ENCODE measurements at regions not wholly inside any gene's neighbourhood (a gene's known extent, or its start where the extent isn't known, plus 50 kb on each side); places are given as distances from the start of the nearest gene placed in this dataset.

GRCh38 chr13:103203735-103204330, 137.6 kb upstream of the SLC10A2 start:
- no peaks in the 10 kb centered on the region for H3K27me3 Mint-ChIP-seq
- ATAC-seq (no peak), DNase-seq (no peak)
- no peak overlapping the region for H3K27ac Mint-ChIP-seq
- no peaks in the 10 kb centered on the region for H3K36me3 Mint-ChIP-seq (ENCODE audit: low read depth)
- H3K4me3 Mint-ChIP-seq, result no peak overlapping the region
- no peaks in the 10 kb centered on the region for H3K4me1 Mint-ChIP-seq
- H3K9me3 Mint-ChIP-seq, result peaks cover 12% of the 10 kb centered on the region

DNA sequence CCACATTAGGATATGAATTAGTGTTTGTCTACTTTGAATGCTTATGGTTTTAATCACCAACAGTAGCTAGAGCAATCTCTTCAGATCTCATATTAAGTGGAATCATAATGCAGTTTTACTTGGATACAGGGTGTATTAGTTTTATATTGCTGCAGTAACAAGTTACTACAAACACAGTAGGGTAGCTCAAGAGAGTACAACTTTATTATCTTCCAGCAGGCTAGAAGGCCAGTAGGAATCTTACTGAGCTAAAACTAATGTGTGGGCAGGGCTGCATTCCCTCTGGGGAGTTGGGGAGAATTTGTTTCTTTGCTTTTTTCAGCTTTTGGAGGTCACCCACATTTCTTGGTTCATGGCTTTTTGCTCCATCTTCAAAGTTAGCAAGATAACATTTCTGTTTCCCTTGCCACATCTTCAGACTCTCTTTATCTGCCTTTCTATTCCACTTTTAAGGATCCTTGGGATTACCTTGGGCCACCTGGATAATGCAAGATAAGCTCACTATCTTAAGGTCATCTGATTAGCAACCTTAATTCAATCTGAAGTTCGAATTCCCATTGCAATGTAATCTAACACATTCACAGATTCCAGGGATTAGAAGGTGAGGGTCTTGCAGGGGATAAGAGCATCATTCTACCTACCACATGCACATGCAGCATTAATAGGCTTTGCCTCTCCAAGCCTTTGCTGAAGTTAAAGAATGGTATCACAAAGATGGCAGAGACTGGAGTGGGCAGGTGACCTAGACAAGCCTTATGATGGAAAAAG, 134.1 kb upstream of the SLC10A2 start:
- no peak for DNase-seq
- Mint-ChIP-seq H3K4me3 (no peak overlapping the region), H3K4me1 (no peaks in the 10 kb centered on the region), H3K36me3 (ENCODE audit: low read depth) (no peaks in the 10 kb centered on the region), H3K27me3 (no peaks in the 10 kb centered on the region), H3K27ac (no peak overlapping the region), H3K9me3 (peaks cover 13% of the 10 kb centered on the region)
- ATAC-seq, result no peak

- DNase-seq, result no peak
- no peak overlapping the region for H3K4me3 Mint-ChIP-seq
- peaks cover 13% of the 10 kb centered on the region for H3K9me3 Mint-ChIP-seq
- H3K36me3 Mint-ChIP-seq (ENCODE audit: low read depth), result no peaks in the 10 kb centered on the region
- ATAC-seq, result no peak
- no peaks in the 10 kb centered on the region for H3K4me1 Mint-ChIP-seq
- H3K27me3 Mint-ChIP-seq, result no peaks in the 10 kb centered on the region
- H3K27ac Mint-ChIP-seq, result no peak overlapping the region
Observed at GRCh38 chr13:103199380-103200088, 133.3 kb upstream of the SLC10A2 start.

DNA sequence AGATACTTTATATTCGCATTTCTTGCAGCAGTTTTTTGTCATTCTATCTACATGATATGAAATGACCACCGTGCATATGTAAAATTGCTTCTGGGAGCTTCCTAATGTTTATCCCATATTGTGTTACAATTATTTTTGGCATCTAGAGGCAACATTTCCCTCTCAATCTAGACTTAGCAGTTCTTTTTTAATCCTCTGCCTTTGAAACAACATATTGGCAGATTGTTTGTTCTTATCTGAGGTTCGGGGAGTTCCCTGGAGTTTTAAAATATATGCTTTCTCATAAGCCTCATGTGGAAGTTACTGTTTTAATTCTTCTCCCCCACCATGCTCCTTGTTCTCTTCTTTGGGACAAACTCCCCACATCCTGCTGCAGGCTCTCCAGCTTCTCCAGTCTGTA, 130.1 kb upstream of the SLC10A2 start:
- no peak overlapping the region for H3K4me3 Mint-ChIP-seq
- H3K36me3 Mint-ChIP-seq (ENCODE audit: low read depth), result no peaks in the 10 kb centered on the region
- ATAC-seq (no peak), DNase-seq (no peak)
- no peak overlapping the region for H3K27ac Mint-ChIP-seq
- H3K4me1 Mint-ChIP-seq, result no peaks in the 10 kb centered on the region
- H3K9me3 Mint-ChIP-seq, result peaks cover 13% of the 10 kb centered on the region
- no peaks in the 10 kb centered on the region for H3K27me3 Mint-ChIP-seq

GRCh38 chr13:103195762-103196161, 129.5 kb upstream of the SLC10A2 start:
- no peak for DNase-seq
- Mint-ChIP-seq H3K4me3 (no peak overlapping the region), H3K9me3 (peaks cover 13% of the 10 kb centered on the region), H3K4me1 (no peaks in the 10 kb centered on the region), H3K36me3 (ENCODE audit: low read depth) (no peaks in the 10 kb centered on the region), H3K27me3 (no peaks in the 10 kb centered on the region), H3K27ac (no peak overlapping the region)
- ATAC-seq, result no peak

- Mint-ChIP-seq H3K4me1 (no peaks in the 10 kb centered on the region), H3K36me3 (ENCODE audit: low read depth) (no peaks in the 10 kb centered on the region), H3K27me3 (no peaks in the 10 kb centered on the region), H3K4me3 (no peak overlapping the region), H3K27ac (no peak overlapping the region), H3K9me3 (peaks cover 9% of the 10 kb centered on the region)
- ATAC-seq (no peak), DNase-seq (no peak)
Observed at GRCh38 chr13:103194871-103195270, 128.7 kb upstream of the SLC10A2 start.

DNA sequence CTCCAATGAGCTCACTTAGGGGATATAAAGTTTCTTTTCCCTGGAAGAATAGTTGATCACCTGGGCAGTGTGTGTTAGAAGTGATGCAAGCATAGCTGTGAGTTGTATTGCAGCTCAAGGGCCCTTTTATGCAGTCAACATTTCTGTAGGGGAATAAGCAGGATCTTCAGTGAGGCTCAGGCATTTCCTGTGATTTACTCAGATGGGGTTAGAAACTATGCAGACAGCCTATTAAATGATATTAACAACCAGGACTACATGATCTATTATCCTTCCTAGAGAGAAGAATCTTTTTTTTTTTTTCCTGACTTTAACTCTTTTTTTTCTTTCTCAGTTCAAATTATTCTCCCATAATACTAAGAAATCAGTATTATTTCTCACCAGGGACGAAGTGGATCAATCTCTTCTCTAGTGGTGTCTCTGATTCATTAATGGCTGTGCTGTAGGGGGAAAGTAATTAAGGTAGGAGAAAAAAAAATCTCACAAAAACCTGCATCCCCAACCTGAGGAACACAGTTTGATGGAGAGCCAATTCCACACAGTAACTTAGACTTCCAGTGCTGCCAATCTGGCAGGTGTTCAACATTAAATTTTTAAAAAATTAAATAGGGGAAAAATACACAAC, 126.4 kb upstream of the SLC10A2 start:
- DNase-seq (no peak), ATAC-seq (no peak)
- Mint-ChIP-seq H3K4me1 (no peaks in the 10 kb centered on the region), H3K27me3 (no peaks in the 10 kb centered on the region), H3K36me3 (ENCODE audit: low read depth) (no peaks in the 10 kb centered on the region), H3K27ac (no peak overlapping the region), H3K4me3 (no peak overlapping the region), H3K9me3 (no peaks in the 10 kb centered on the region)

GRCh38 chr13:103190841-103191240, 124.6 kb upstream of the SLC10A2 start:
- no peak for ATAC-seq
- no peaks in the 10 kb centered on the region for H3K4me1 Mint-ChIP-seq
- no peak overlapping the region for H3K27ac Mint-ChIP-seq
- no peak overlapping the region for H3K4me3 Mint-ChIP-seq
- no peaks in the 10 kb centered on the region for H3K36me3 Mint-ChIP-seq (ENCODE audit: low read depth)
- no peak for DNase-seq
- H3K9me3 Mint-ChIP-seq, result no peaks in the 10 kb centered on the region
- H3K27me3 Mint-ChIP-seq, result no peaks in the 10 kb centered on the region

- DNase-seq, result no peak
- Mint-ChIP-seq H3K4me3 (no peak overlapping the region), H3K27ac (no peak overlapping the region), H3K36me3 (ENCODE audit: low read depth) (no peaks in the 10 kb centered on the region), H3K27me3 (no peaks in the 10 kb centered on the region), H3K4me1 (no peaks in the 10 kb centered on the region), H3K9me3 (no peaks in the 10 kb centered on the region)
- ATAC-seq, result no peak
Observed at GRCh38 chr13:103188713-103189326, 122.6 kb upstream of the SLC10A2 start.

- no peak overlapping the region for H3K4me3 Mint-ChIP-seq
- ATAC-seq (no peak), DNase-seq (no peak)
- no peaks in the 10 kb centered on the region for H3K9me3 Mint-ChIP-seq
- H3K27me3 Mint-ChIP-seq, result no peaks in the 10 kb centered on the region
- no peaks in the 10 kb centered on the region for H3K4me1 Mint-ChIP-seq
- H3K27ac Mint-ChIP-seq, result no peak overlapping the region
- no peaks in the 10 kb centered on the region for H3K36me3 Mint-ChIP-seq (ENCODE audit: low read depth)
Observed at GRCh38 chr13:103187721-103188156, 121.5 kb upstream of the SLC10A2 start.

DNA sequence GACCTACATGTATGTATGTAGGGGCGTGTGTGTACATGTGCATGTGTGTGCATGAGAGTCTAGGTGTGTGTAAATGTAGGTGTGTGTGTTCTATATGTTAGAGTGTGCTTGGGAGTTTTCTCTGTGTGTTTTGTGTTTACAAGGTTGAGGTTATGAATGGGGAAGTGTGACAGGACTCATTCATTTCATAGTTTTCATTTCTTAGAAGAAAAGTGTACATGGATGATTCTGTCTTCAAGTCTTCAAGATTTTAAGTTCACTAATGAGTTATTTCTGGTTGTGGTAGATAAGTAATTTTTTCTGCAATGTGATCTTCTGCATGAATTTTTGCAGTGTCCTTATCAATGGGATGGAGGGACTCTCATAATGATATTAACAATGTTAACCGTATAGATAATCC, 118.2 kb upstream of the SLC10A2 start:
- Mint-ChIP-seq H3K4me1 (no peaks in the 10 kb centered on the region), H3K27me3 (no peaks in the 10 kb centered on the region), H3K4me3 (no peak overlapping the region), H3K27ac (no peak overlapping the region), H3K36me3 (ENCODE audit: low read depth) (no peaks in the 10 kb centered on the region), H3K9me3 (no peaks in the 10 kb centered on the region)
- ATAC-seq (no peak), DNase-seq (no peak)

DNA sequence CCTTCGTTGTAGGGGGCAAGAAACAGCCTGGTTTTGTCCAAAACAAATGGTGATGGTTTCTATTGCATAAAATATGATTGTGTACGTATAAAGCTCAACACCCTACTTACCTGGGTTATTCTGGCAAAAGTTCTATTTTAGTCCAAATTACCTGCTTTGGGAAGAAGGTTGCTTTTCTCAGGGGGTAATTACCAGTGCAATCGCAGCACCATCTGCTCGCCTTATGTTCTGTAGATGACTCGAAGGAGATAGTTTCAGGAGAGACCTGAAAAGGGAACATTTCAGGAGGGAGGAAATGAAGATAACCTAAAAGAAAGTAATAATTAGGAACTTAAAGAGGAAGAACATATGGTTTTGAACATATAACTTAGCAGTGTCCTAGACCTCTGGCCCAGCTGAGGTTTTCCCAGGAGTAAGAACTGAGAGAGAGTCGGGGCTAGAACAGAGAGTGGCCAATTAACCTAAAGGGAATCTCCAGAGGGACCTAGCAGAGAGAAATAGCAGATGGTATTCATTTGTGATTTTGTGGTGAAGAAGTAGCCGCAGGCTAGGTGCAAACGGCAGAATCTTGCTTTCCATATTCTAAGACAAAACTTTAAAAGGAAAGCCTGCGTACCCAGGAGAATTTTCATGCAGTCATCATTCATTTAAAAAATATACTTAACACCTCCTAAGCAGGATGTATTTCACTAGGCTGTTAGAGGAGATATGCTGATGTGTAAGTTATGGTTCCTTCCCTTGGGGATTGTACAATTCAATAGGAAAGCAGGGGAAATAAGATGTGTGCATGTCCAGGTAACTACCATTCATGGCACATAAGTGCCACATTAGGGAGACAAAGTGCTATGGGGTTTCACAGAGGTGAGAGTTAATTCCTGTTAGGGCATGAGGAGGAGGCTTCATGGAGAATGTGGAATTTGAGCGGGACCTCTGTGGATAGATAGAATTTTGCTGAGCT, 113.0 kb upstream of the SLC10A2 start:
- Mint-ChIP-seq H3K36me3 (ENCODE audit: low read depth) (no peaks in the 10 kb centered on the region), H3K4me3 (no peak overlapping the region), H3K4me1 (no peaks in the 10 kb centered on the region), H3K9me3 (no peaks in the 10 kb centered on the region), H3K27ac (no peak overlapping the region), H3K27me3 (no peaks in the 10 kb centered on the region)
- no peak for DNase-seq
- ATAC-seq, result no peak

DNA sequence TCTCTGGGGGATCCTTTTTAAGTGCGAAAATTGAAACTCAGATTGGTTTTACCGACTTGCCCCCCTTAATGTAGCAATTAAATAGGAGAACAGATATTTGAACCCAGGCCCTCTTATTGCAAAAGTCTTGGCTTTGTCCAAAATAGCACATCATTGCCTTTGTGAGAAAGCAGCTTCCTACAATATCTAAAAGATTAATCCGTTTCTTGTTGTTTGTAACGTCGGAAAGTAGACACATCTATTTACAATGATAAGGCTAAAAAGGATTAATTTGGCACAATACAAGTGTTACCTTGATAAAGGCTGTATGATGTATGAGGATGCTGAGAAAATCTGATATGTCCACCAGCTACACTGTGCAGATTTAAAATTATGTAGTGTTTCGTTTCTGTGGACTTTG, 108.7 kb upstream of the SLC10A2 start:
- H3K4me3 Mint-ChIP-seq, result no peak overlapping the region
- no peak overlapping the region for H3K27ac Mint-ChIP-seq
- H3K27me3 Mint-ChIP-seq, result no peaks in the 10 kb centered on the region
- H3K36me3 Mint-ChIP-seq (ENCODE audit: low read depth), result no peaks in the 10 kb centered on the region
- ATAC-seq (no peak), DNase-seq (no peak)
- no peaks in the 10 kb centered on the region for H3K4me1 Mint-ChIP-seq
- no peaks in the 10 kb centered on the region for H3K9me3 Mint-ChIP-seq
